Astrocyte of the cerebellum (primary cell): ENCODE measurements at regions not wholly inside any gene's neighbourhood (a gene's known extent, or its start where the extent isn't known, plus 50 kb on each side); places are given as distances from the start of the nearest gene placed in this dataset.

Experiments used
- DNase-seq: peaks from one replicate; pipeline ENCODE4 v3.0.0-alpha.2; 2011; ENCODE audit warnings: low read depth
- H3K4me3 ChIP-seq: 2 replicates; pipeline ENCODE4 v1.5.1; 2011; ENCODE audit warnings: mild to moderate bottlenecking, low read depth, low read length, moderate library complexity
- CTCF ChIP-seq: IDR thresholded peaks from 2 replicates; pipeline ENCODE4 v1.5.1; 2012; ENCODE audit warnings: low read length, low read depth, moderate library complexity, mild to moderate bottlenecking; ENCODE audit errors: missing control alignments
- in situ Hi-C: cut with HindIII; loops from 2 replicates; pipeline ENCODE4 v1.10.0; 2017; ENCODE audit warnings: low sequenced_read_pairs

GRCh38 chr5:56328753-56329560 lies 95.8 kb upstream of the ANKRD55 start:
- no peak overlapping the region for H3K4me3 ChIP-seq
- DNase-seq: peak; percentile 36
- no peak for TF ChIP-seq CTCF
- in situ Hi-C loops: no loop called here

GRCh38 chr5:56327809-56328208 lies 94.7 kb upstream of the ANKRD55 start:
- DNase-seq: no peak
- no peak for TF ChIP-seq CTCF
- no peak overlapping the region for H3K4me3 ChIP-seq
- in situ Hi-C loops: no loop called here

- TF ChIP-seq CTCF: no peak
- no peak for DNase-seq
- in situ Hi-C loops: no loop called here
- H3K4me3 ChIP-seq: no peak overlapping the region
These were observed 93.6 kb upstream of the ANKRD55 start for GRCh38 chr5:56326770-56327169.

DNA sequence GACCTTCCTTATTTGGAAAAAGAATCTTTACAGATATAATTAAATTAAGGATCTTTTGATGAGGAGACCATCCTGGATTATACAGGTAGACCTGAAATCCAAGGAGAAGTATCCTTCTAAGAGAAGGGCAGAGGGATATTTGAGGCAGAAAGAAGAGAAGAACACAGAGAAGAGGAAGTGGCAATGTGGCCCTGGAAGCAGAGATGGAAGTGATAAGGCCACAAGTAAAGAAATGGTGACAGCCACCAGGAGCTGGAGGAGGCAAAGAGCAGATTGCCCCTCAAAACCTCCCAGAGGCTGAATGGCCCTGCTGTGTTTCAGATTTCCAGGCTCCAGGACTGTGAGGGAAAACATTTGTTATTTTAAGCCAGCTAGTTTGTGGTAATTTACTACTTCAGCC lies 93.0 kb upstream of the ANKRD55 start:
- no peak for DNase-seq
- H3K4me3 ChIP-seq: no peak overlapping the region
- in situ Hi-C loops: no loop called here
- TF ChIP-seq CTCF: no peak

DNA sequence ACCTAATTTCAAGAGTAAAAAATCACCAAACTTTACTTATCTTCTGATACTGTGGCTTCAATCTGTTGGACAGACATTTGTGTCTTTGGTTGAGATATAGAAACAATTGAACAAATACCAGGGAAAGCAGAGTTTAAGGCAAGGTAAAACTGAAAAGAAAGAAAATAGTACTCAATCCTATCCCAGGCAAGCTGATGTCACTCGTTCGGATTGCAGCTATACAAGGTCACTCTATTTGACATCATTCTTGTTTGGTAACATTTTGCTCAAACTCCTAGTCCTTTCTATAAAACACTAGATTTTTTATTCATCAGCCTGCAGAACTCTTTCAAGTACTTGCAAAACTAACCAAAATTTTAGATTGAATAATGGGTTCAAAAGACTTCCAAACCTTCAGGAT lies 91.9 kb upstream of the ANKRD55 start:
- no peak for TF ChIP-seq CTCF
- H3K4me3 ChIP-seq: no peak overlapping the region
- DNase-seq: no peak
- in situ Hi-C loops: no loop called here

- in situ Hi-C loops: no loop called here
- no peak overlapping the region for H3K4me3 ChIP-seq
- DNase-seq: peak; percentile 31
- no peak for TF ChIP-seq CTCF
These were observed 90.4 kb upstream of the ANKRD55 start for GRCh38 chr5:56323505-56323904.

DNA sequence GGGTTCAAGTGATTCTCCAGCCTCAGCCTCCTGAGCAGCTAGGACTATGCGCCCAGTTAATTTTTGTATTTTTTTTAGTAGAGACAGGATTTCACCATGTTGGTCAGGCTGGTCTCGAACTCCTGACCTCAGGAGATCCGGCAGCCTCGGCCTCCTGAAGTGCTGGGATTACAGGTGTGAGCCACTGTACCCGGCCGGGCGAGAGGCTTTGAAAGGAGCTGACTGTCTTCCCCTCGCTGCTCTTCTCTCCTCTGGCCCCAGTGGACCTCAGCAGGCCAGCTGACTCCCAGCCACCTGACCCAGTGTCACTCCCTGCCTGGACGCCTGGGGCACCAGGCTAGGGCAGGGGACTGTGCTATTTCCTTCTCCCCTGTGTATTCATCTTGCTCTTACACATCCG lies 89.5 kb upstream of the ANKRD55 start:
- no peak overlapping the region for H3K4me3 ChIP-seq
- TF ChIP-seq CTCF: no peak
- no peak for DNase-seq
- in situ Hi-C loops: no loop called here
